Adipocyte (in vitro differentiated cells): ENCODE measurements at regions not wholly inside any gene's neighbourhood (a gene's known extent, or its start where the extent isn't known, plus 50 kb on each side); places are given as distances from the start of the nearest gene placed in this dataset.

Experiments
- DNase-seq: peaks from one replicate; pipeline ENCODE4 v3.0.0-alpha.2; 2015; ENCODE audit warnings: low read depth
- H3K27me3 ChIP-seq: replicated peaks from 2 replicates; pipeline ENCODE4 v1.7.0; 2013; ENCODE audit warnings: mild to moderate bottlenecking, low read length, moderate library complexity; ENCODE audit not compliant: control insufficient read depth, insufficient read depth
- H3K36me3 ChIP-seq: 2 replicates; pipeline ENCODE4 v1.7.0; 2013; ENCODE audit warnings: low read length, mild to moderate bottlenecking, moderate library complexity; ENCODE audit not compliant: control insufficient read depth, insufficient read depth, severe bottlenecking
- H3K4me1 ChIP-seq: 2 replicates; pipeline ENCODE4 v1.7.0; 2013; ENCODE audit warnings: mild to moderate bottlenecking, low read length, moderate library complexity; ENCODE audit not compliant: control insufficient read depth, insufficient read depth
- H3K4me3 ChIP-seq: 2 replicates; pipeline ENCODE4 v1.7.0; 2013; ENCODE audit warnings: mild to moderate bottlenecking, low read length, moderate library complexity
- H3K9ac ChIP-seq: 2 replicates; pipeline ENCODE4 v1.7.0; 2013; ENCODE audit warnings: mild to moderate bottlenecking, low read length, moderate library complexity
- H3K9me3 ChIP-seq: 2 replicates; pipeline ENCODE4 v1.7.0; 2013; ENCODE audit warnings: mild to moderate bottlenecking, low read length, moderate library complexity; ENCODE audit not compliant: control insufficient read depth

DNA sequence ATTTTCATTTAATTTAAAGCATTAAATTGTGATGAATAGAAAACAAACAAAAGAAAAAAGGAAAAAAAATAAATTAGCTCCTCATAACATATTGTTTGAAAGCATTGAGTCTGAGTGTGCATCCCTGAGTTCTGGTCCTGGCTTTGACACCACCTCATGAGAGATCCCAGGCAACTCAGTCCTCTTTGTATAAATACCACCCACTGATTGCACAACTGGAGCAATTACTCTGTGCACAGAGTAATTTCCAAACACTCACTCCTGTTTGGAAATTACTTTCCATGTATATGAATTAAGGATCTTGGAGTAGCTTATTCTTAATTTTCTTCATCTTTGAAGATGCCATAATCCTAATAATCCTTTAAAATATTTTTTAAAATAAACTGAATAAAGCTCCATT, 59.4 kb upstream of the C5orf46 start:
- Histone ChIP-seq H3K9me3 (no peaks in the 10 kb centered on the region), H3K9ac (no peak overlapping the region), H3K4me3 (no peak overlapping the region), H3K36me3 (no peaks in the 10 kb centered on the region), H3K4me1 (peaks cover 16% of the 10 kb centered on the region), H3K27me3 (peaks cover 19% of the 10 kb centered on the region)
- no peak for DNase-seq

DNA sequence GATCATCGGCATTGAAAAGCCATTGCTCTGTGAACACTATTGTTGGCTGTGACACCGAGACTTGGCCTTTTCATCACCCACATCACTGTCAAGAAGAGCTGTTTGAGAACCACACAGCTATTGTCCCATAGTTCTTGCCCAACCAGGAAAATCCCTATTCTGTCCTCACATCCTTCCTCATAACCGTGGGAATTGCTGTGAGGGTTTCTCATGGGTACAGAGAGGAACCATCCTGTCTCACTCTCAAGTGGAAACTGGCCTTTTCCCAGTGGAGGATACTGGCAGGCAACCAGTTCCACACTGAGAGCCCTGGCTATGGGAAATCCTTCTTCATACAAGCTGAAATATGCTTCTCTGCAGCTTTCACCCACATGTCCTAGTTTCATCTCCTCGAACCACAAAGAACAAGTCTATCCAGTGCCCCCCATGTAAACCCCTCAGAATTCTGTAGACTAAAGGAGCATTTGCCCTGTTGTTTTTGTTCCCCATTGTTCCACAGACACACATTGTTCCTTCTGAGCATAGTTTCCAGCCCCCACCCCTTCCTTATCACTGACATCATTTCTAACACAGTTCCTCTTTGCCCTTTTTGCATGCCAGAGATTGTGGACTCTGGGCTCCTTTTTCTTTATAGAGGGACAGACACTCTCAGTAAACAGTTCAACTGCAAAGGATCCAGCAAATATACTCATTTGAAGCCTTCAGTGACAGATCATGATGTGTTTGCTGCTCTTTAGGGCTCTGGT, 57.8 kb upstream of the C5orf46 start:
- Histone ChIP-seq H3K4me1 (peaks cover 14% of the 10 kb centered on the region), H3K27me3 (peaks cover 19% of the 10 kb centered on the region), H3K4me3 (no peak overlapping the region), H3K9me3 (no peaks in the 10 kb centered on the region), H3K36me3 (no peaks in the 10 kb centered on the region), H3K9ac (no peak overlapping the region)
- DNase-seq = no peak

DNA sequence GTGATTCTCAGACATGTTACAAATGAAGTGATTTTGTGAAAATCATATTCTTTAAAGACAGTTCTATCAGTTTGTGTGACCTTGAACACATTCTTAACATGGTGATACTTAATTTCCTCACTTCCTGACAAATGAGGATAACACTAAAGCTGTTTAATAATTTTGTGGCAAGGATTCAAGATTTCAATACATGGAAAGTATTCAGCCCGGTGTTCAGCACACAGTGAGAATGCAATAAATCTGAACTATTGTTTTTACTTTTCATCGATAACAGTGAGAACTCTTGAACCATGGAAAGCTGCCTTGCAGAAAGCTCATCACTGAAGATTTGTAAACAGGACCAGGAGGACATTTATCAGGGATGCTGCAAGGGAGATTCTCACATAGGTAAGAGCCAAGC, 57.1 kb upstream of the C5orf46 start:
- DNase-seq = no peak
- Histone ChIP-seq H3K36me3 (no peaks in the 10 kb centered on the region), H3K9me3 (no peaks in the 10 kb centered on the region), H3K4me1 (peaks cover 10% of the 10 kb centered on the region), H3K27me3 (peaks cover 19% of the 10 kb centered on the region), H3K9ac (no peak overlapping the region), H3K4me3 (no peak overlapping the region)

DNA sequence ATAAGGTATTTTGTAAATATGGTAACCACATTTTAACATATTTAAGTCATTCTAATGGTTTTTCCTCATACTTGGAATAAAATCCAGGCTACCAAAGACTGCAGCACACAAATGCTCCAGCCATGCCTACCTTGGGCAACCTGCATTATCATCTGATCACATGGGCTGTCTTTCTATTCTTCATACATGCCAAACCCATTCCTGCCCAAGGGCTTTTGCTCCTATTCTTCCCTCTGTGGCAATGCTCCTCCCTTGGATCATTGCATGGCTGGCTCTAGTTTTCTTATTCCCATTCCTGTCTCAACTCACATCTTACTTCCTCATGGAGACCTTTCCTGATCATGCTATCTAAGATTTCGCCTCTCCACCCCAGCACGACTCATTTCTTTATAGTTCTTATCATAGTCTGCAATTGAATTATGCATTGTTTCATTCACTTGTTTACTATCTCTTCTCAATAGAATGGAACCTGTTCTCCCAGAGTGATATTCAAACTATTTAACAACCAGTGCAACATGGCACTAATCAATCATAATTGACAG, 54.9 kb upstream of the C5orf46 start:
- Histone ChIP-seq H3K9ac (no peak overlapping the region), H3K9me3 (no peaks in the 10 kb centered on the region), H3K36me3 (no peaks in the 10 kb centered on the region), H3K4me3 (no peak overlapping the region), H3K4me1 (peaks cover 5% of the 10 kb centered on the region), H3K27me3 (peaks cover 22% of the 10 kb centered on the region)
- no peak for DNase-seq

DNA sequence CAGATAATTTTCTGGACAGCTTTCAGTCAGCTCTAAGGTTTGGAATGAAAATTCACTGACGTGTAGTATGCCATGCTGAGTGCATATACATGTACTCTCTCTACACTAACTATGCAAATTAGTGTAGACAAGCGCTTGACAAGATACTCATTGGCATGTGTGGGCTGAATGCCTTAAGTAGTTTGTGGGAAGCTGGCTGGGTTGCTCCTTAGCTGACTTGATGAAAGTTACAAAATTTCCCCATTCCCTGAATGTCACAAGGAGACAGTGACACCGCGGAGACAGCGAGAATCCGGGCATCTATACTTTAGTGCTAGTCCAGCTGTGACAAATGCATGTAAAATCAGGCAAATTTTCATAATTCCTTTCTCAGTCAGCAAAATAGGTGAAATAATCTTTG, 51.6 kb upstream of the C5orf46 start:
- no peaks in the 10 kb centered on the region for H3K9me3 ChIP-seq
- H3K4me1 ChIP-seq = no peaks in the 10 kb centered on the region
- H3K4me3 ChIP-seq = no peak overlapping the region
- peaks cover 3% of the 10 kb centered on the region for H3K27me3 ChIP-seq
- DNase-seq = no peak
- no peaks in the 10 kb centered on the region for H3K36me3 ChIP-seq
- no peak overlapping the region for H3K9ac ChIP-seq

DNA sequence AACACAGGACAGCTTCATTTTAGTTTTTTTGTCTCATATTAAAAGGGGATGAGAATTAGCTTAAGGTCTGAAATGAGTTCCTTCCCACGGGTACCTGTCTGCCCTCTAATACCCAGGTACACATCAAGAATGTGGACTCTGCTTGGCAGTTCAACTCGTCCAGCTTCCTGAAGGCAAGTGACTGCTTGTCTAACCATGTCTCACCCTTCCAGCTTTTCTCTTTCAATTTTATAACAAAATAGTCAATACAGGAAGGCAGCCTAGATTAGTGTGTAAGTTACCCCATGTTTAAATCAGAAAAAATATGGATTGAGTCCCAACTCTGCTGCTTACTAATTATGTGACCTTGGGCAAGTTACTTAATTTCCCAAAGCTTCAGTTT, 50.5 kb upstream of the C5orf46 start:
- no peaks in the 10 kb centered on the region for H3K4me1 ChIP-seq
- H3K27me3 ChIP-seq = peaks cover 3% of the 10 kb centered on the region
- H3K9ac ChIP-seq = no peak overlapping the region
- no peak overlapping the region for H3K4me3 ChIP-seq
- H3K9me3 ChIP-seq = no peaks in the 10 kb centered on the region
- no peak for DNase-seq
- no peaks in the 10 kb centered on the region for H3K36me3 ChIP-seq

DNA sequence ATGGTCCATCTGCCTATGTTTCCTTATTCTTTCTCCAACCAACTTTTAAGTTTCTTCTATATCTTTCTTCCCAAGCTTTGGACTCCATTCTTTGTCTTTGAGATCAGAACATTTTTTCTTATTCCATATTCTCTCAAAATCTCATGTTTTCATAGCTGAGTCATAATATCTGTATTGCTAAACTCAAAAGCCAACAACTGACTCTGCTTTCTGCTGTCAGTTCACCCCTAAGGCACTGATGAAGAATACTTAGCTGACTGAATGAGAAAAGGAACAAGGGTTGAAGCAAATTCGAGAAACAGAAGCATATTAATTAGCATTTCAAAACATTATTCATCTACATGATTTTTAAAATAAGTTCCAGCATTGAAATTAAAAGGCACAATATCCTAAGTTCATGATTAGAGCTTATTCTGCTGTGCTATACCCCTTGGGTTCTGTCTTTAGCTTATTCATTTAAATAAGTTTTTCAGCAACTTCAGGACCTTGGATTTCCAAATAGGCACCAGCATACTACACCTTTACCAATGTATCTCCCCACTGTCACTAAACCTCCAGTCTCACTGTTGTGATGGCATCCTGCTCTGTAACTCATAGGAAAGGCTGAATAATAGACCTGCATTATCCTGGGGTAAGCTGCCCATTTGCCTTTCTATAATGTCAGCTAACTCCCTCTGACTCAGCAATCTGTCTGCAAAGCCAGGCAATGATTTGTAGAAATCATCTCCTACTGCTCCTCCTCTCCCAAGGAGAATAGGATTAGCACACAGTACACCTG, 49.9 kb upstream of the C5orf46 start:
- DNase-seq = peak; percentile 7
- H3K9ac ChIP-seq = no peak overlapping the region
- H3K36me3 ChIP-seq = no peaks in the 10 kb centered on the region
- H3K4me3 ChIP-seq = no peak overlapping the region
- H3K4me1 ChIP-seq = no peaks in the 10 kb centered on the region
- no peaks in the 10 kb centered on the region for H3K9me3 ChIP-seq
- H3K27me3 ChIP-seq = peaks cover 3% of the 10 kb centered on the region
